ENCODE measurements at regions not wholly inside any gene's neighbourhood (a gene's known extent, or its start where the extent isn't known, plus 50 kb on each side); places are given as distances from the start of the nearest gene placed in this dataset.

- no peak for TF ChIP-seq CTBP1 (IDR thresholded peaks at IDR 0.05; ENCODE audit: borderline replicate concordance)
- TF ChIP-seq FOXK2 (IDR thresholded peaks at IDR 0.05) = no peak
- no peak for TF ChIP-seq HDGF (IDR thresholded peaks at IDR 0.05; ENCODE audit: borderline replicate concordance)
- TF ChIP-seq ARNT (IDR thresholded peaks at IDR 0.05) = no peak
- TF ChIP-seq SP1 (IDR thresholded peaks at IDR 0.05) = no peak
- no peak for TF ChIP-seq TARDBP (IDR thresholded peaks at IDR 0.05)
Measured at GRCh38 chr21:43270800-43271301, 102.0 kb downstream of the CRYAA start.

Measured in HEK293T (cell line).